Stimulated activated naive B cell treated with anti-CD40 and anti-IgM and Interleukin-4, amounts not matched to agents 10 μg/mL and 1 μg/mL and 100 μg/mL, for 72 hours (primary cell): ENCODE measurements at regions not wholly inside any gene's neighbourhood (a gene's known extent, or its start where the extent isn't known, plus 50 kb on each side); places are given as distances from the start of the nearest gene placed in this dataset.
A peak's percentile ranks its signal among the peaks of the same experiment; 100 is the strongest.
"Not testable (repeated sequence)": the region's sequence is repeated elsewhere in the genome, so short reads cannot be mapped to it uniquely, and the experiment has no call there.

ENCODE experiments used
- ATAC-seq, 2 donors: fragments of 150-1000 bp; cut with Tn5 transposase; replicated peaks; 2 replicates each; pipeline ENCODE4 v1.10.0; 2021; ENCODE audit warnings: moderate library complexity in 1 of 2
- DNase-seq: peaks from one replicate; pipeline ENCODE4 v3.0.0; 2021
- H3K27ac Mint-ChIP-seq: one replicate; pipeline ENCODE4 v1.8.0; 2022; ENCODE audit warnings: mild to moderate bottlenecking, mixed read lengths
- H3K27me3 Mint-ChIP-seq, 2 donors: one replicate each; pipeline ENCODE4 v1.8.0; 2022; ENCODE audit warnings: mixed read lengths in 2 of 2
- H3K36me3 Mint-ChIP-seq, 2 donors: one replicate each; pipeline ENCODE4 v1.8.0; 2022; ENCODE audit warnings: mixed read lengths in 2 of 2, mild to moderate bottlenecking in 1 of 2
- H3K4me1 Mint-ChIP-seq, 2 donors: one replicate each; pipeline ENCODE4 v1.8.0; 2022; ENCODE audit warnings: mixed read lengths in 2 of 2, mild to moderate bottlenecking in 1 of 2
- H3K4me3 Mint-ChIP-seq, 2 donors: one replicate each; pipeline ENCODE4 v1.8.0; 2022; ENCODE audit warnings: mild to moderate bottlenecking in 2 of 2, mixed read lengths in 2 of 2, moderate library complexity in 1 of 2
- H3K9me3 Mint-ChIP-seq, 2 donors: one replicate each; pipeline ENCODE4 v1.8.0; 2022; ENCODE audit warnings: mixed read lengths in 2 of 2, mild to moderate bottlenecking in 1 of 2

- DNase-seq (no peak), ATAC-seq (no peak)
- peaks cover 4 to 6% of the 10 kb centered on the region in 2 donors for H3K27me3 Mint-ChIP-seq
- no peaks in the 10 kb centered on the region for H3K4me1 Mint-ChIP-seq
- H3K4me3 Mint-ChIP-seq, result no peak overlapping the region
- no peaks in the 10 kb centered on the region for H3K36me3 Mint-ChIP-seq
- H3K9me3 Mint-ChIP-seq, result no peaks in the 10 kb centered on the region
- H3K27ac Mint-ChIP-seq, result no peak overlapping the region
These were observed 154.3 kb upstream of the CCDC54 start for GRCh38 chr3:107222907-107223306.

- no peak for ATAC-seq
- H3K4me1 Mint-ChIP-seq, result no peaks in the 10 kb centered on the region
- no peak for DNase-seq
- H3K4me3 Mint-ChIP-seq, result no peak overlapping the region
- H3K9me3 Mint-ChIP-seq, result no peaks in the 10 kb centered on the region
- H3K27ac Mint-ChIP-seq, result no peak overlapping the region
- H3K36me3 Mint-ChIP-seq, result no peaks in the 10 kb centered on the region
- H3K27me3 Mint-ChIP-seq, result peaks cover 4 to 6% of the 10 kb centered on the region in 2 donors
These were observed 153.1 kb upstream of the CCDC54 start for GRCh38 chr3:107224026-107224596.

- Mint-ChIP-seq H3K36me3 (no peaks in the 10 kb centered on the region), H3K27me3 (peaks cover 4 to 6% of the 10 kb centered on the region in 2 donors), H3K27ac (no peak overlapping the region), H3K4me3 (no peak overlapping the region), H3K9me3 (no peaks in the 10 kb centered on the region), H3K4me1 (no peaks in the 10 kb centered on the region)
- ATAC-seq (no peak), DNase-seq (no peak)
These were observed 150.1 kb upstream of the CCDC54 start for GRCh38 chr3:107227091-107227490.

DNA sequence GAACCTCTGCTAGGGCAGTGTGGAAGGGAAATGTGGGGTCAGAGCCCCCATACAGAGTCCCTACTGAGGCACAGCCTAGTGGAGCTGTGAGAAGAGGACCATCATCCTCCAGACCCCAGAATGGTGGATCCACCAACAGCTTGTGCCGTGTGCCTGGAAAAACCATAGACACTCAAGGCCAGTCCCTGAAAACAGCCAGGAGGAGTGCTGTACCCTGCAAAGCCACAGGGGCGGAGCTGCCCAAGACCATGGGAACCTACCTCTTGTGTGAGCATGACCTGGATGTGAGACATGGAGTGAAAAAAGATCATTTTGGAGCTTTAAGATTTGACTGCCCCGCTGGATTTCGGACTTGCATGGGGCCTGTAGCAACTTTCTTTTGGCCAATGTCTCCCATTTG, 143.4 kb upstream of the CCDC54 start:
- not testable (repeated sequence) for DNase-seq, H3K4me1 Mint-ChIP-seq, H3K27ac Mint-ChIP-seq, H3K4me3 Mint-ChIP-seq, H3K36me3 Mint-ChIP-seq, ATAC-seq, H3K9me3 Mint-ChIP-seq
- peaks cover 0 to 21% of the 10 kb centered on the region in 2 donors for H3K27me3 Mint-ChIP-seq

DNA sequence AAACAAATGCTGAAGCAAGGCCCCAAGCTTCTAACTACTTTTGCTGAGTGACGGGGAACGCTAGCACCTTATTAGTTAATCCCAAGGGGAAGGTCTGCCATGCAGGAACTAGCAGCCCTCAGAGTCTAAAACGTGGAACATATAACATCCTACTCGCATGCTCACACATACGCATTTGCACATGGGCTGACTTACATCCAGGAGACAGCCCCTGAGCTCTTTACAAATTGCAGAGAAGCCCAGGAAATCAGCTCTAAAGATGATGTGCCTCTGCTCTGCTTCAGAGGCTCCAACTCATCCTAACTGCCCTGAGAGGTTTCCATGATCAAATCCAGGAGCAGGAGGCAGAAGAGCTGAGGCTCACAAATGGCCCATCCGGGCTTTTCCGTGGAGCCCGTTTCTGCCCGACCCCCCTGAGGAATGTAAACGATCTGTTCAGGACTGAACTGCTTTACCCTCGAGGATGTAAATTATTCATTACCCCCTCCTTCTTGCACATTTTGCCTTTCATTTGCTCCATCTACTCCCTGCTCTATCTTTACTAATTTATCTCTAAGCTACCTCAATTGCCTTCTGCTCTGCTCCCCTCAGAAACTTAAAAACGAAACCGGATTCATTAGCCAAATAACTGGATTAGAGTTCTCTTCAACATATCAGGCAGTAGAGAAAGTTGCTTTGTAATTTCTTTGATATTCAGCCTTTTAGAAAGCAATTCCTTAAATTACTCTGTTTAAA, 141.9 kb upstream of the CCDC54 start:
- Mint-ChIP-seq H3K9me3 (no peaks in the 10 kb centered on the region), H3K36me3 (peaks cover 0 to 1% of the 10 kb centered on the region in 2 donors), H3K27me3 (peaks cover 0 to 21% of the 10 kb centered on the region in 2 donors), H3K4me1 (peaks cover 1 to 10% of the 10 kb centered on the region in 2 donors), H3K27ac (no peak overlapping the region), H3K4me3 (peak overlapping the region; percentile 50 to 69)
- ATAC-seq (no peak), DNase-seq (no peak)

- Mint-ChIP-seq H3K4me1 (peaks cover 1 to 10% of the 10 kb centered on the region in 2 donors), H3K4me3 (peak overlapping the region; percentile 50 to 69), H3K27ac (no peak overlapping the region), H3K9me3 (no peaks in the 10 kb centered on the region), H3K27me3 (peaks cover 0 to 21% of the 10 kb centered on the region in 2 donors), H3K36me3 (peaks cover 0 to 1% of the 10 kb centered on the region in 2 donors)
- DNase-seq (peak; percentile 36), ATAC-seq (peak; percentile 57 to 61)
These were observed 141.3 kb upstream of the CCDC54 start for GRCh38 chr3:107235928-107236315.

- Mint-ChIP-seq H3K4me3 (no peak overlapping the region), H3K27me3 (peaks cover 0 to 21% of the 10 kb centered on the region in 2 donors)
- ATAC-seq, result no peak
These were observed 140.4 kb upstream of the CCDC54 start for GRCh38 chr3:107236655-107237337.

DNA sequence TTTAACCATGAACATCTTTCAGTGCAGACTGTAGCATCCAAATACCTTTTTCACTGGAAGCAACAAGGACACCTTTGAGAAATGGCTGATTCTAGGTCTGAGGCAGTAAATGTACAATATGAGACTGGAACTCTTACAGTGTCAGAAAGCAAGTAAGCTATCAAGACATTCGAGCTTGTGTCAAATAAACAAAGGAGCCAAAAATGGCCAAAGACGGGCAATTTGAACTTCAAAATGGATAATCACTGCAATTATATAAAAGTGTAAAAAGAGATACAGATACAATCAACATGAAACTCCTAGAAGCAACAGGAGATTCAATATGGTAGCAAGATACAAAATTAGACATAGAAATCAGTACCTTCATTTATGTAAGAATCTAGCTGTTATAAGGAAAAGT, 138.5 kb upstream of the CCDC54 start:
- Mint-ChIP-seq H3K36me3 (peaks cover 0 to 1% of the 10 kb centered on the region in 2 donors), H3K27me3 (peaks cover 0 to 12% of the 10 kb centered on the region in 2 donors), H3K27ac (no peak overlapping the region), H3K4me3 (no peak overlapping the region), H3K4me1 (peaks cover 4 to 16% of the 10 kb centered on the region in 2 donors), H3K9me3 (no peaks in the 10 kb centered on the region)
- ATAC-seq (no peak), DNase-seq (no peak)

More at GRCh38 chr3:107236655-107237337, 140.4 kb upstream of the CCDC54 start:
- Mint-ChIP-seq H3K4me1 (peaks cover 3 to 16% of the 10 kb centered on the region in 2 donors), H3K27ac (no peak overlapping the region), H3K9me3 (no peaks in the 10 kb centered on the region), H3K36me3 (peaks cover 0 to 1% of the 10 kb centered on the region in 2 donors)
- no peak for DNase-seq

DNA sequence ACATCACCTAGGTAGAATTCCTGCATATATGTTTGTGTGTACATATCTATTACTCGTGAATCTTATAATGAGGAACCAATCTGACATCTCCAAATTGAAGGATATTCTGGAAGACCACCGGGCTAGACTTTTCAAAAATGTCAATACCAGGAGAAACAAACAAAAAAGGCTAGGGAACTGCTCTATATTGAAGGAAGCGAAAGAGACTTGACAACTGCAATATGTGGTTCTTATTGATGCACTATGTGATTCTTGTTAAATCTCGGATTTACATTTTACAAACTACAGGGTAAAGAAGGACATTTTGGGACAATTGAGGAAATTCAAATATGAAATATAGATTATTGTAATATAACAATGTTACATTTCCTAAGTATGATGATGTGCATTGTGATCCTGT, 137.5 kb upstream of the CCDC54 start:
- H3K27me3 Mint-ChIP-seq, result peaks cover 0 to 4% of the 10 kb centered on the region in 2 donors
- H3K9me3 Mint-ChIP-seq, result no peaks in the 10 kb centered on the region
- peaks cover 4 to 16% of the 10 kb centered on the region in 2 donors for H3K4me1 Mint-ChIP-seq
- no peak for DNase-seq
- H3K27ac Mint-ChIP-seq, result no peak overlapping the region
- no peak for ATAC-seq
- H3K36me3 Mint-ChIP-seq, result no peaks in the 10 kb centered on the region
- H3K4me3 Mint-ChIP-seq, result peak overlapping the region in 1 of 2 donors; percentile 38

GRCh38 chr3:107240183-107241091, 136.8 kb upstream of the CCDC54 start:
- H3K4me1 Mint-ChIP-seq, result peaks cover 4 to 14% of the 10 kb centered on the region in 2 donors
- peak overlapping the region; percentile 47 for H3K27ac Mint-ChIP-seq
- peak; percentile 70 for DNase-seq
- peak; percentile 95 to 97 for ATAC-seq
- peak overlapping the region; percentile 86 to 88 for H3K4me3 Mint-ChIP-seq
- no peaks in the 10 kb centered on the region for H3K36me3 Mint-ChIP-seq
- H3K9me3 Mint-ChIP-seq, result no peaks in the 10 kb centered on the region
- H3K27me3 Mint-ChIP-seq, result peaks cover 0 to 4% of the 10 kb centered on the region in 2 donors

DNA sequence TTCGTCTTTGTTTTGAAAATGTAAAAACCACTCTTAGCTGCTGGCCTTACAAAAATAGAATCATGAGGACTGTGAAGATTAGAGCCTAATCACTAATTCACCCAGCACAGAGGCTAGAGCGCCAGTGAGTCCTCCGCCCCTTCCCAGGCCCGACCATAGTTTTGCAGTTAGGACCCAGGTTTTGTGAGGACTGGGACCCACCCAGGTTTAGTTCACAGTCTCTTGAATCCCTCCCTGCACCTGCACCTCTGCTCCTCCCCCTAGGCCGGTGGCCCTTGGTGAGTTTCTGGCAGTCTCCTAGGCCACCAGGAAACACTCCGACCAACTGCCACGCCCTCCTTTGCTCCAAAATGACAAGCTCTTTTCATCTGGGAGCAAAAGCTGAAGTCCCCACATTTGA, 136.0 kb upstream of the CCDC54 start:
- Mint-ChIP-seq H3K27ac (peak overlapping the region; percentile 47), H3K4me1 (peaks cover 4 to 7% of the 10 kb centered on the region in 2 donors), H3K27me3 (no peaks in the 10 kb centered on the region), H3K4me3 (peak overlapping the region; percentile 86 to 88), H3K9me3 (no peaks in the 10 kb centered on the region), H3K36me3 (no peaks in the 10 kb centered on the region)
- peak; percentile 39 to 60 for ATAC-seq
- DNase-seq, result peak; percentile 2

DNA sequence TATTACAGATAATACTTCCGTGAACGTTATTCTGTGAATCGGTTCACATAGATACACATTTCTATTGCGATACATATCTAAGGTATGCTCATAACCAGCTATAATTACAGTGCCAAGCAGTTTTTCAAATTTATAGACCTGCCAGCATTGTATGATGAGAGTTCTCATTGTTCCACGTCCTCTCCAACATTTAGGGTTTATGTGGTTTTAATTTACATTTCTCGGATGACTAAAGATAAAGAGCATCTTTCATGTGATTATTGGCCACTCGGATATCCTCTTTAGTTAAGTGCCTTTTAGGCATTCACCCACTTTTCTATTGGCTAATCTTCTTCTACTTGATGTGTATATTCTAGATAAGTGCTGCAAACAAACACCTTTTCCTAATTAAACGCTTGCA, 134.7 kb upstream of the CCDC54 start:
- no peak overlapping the region for H3K27ac Mint-ChIP-seq
- no peaks in the 10 kb centered on the region for H3K36me3 Mint-ChIP-seq
- ATAC-seq (no peak), DNase-seq (no peak)
- H3K27me3 Mint-ChIP-seq, result no peaks in the 10 kb centered on the region
- H3K4me3 Mint-ChIP-seq, result no peak overlapping the region
- H3K4me1 Mint-ChIP-seq, result peaks cover 3 to 6% of the 10 kb centered on the region in 2 donors
- H3K9me3 Mint-ChIP-seq, result no peaks in the 10 kb centered on the region

- Mint-ChIP-seq H3K4me1 (peaks cover 0 to 2% of the 10 kb centered on the region in 2 donors), H3K27ac (no peak overlapping the region), H3K27me3 (no peaks in the 10 kb centered on the region), H3K4me3 (no peak overlapping the region), H3K9me3 (no peaks in the 10 kb centered on the region), H3K36me3 (no peaks in the 10 kb centered on the region)
- no peak for ATAC-seq
- DNase-seq, result no peak
These were observed 130.1 kb upstream of the CCDC54 start for GRCh38 chr3:107247116-107247515.

GRCh38 chr3:107249132-107249531, 128.1 kb upstream of the CCDC54 start:
- ATAC-seq (no peak), DNase-seq (no peak)
- no peak overlapping the region for H3K27ac Mint-ChIP-seq
- H3K9me3 Mint-ChIP-seq, result no peaks in the 10 kb centered on the region
- no peaks in the 10 kb centered on the region for H3K27me3 Mint-ChIP-seq
- no peaks in the 10 kb centered on the region for H3K36me3 Mint-ChIP-seq
- H3K4me3 Mint-ChIP-seq, result no peak overlapping the region
- no peaks in the 10 kb centered on the region for H3K4me1 Mint-ChIP-seq
